ENCODE measurements at regions not wholly inside any gene's neighbourhood (a gene's known extent, or its start where the extent isn't known, plus 50 kb on each side); places are given as distances from the start of the nearest gene placed in this dataset.

GRCh38 chr14:82445810-82446570 is 912.3 kb upstream of the SEL1L start:
- no peak for DNase-seq (ENCODE audit: low read depth)

GRCh38 chr14:82447586-82447985 is 913.9 kb upstream of the SEL1L start:
- no peak for DNase-seq (ENCODE audit: low read depth)

GRCh38 chr14:82449926-82450468 is 916.3 kb upstream of the SEL1L start:
- no peak for DNase-seq (ENCODE audit: low read depth)

GRCh38 chr14:82451675-82452074 is 918.0 kb upstream of the SEL1L start:
- no peak for DNase-seq (ENCODE audit: low read depth)

- DNase-seq (ENCODE audit: low read depth) = no peak
Measured at GRCh38 chr14:82482345-82482744, 948.7 kb upstream of the SEL1L start.

GRCh38 chr14:82488473-82488872 is 954.8 kb upstream of the SEL1L start:
- DNase-seq (ENCODE audit: low read depth) = no peak

- DNase-seq (ENCODE audit: low read depth) = no peak
Measured at GRCh38 chr14:82490397-82490796, 956.7 kb upstream of the SEL1L start.

- no peak for DNase-seq (ENCODE audit: low read depth)
Measured at GRCh38 chr14:82492157-82492556, 958.5 kb upstream of the SEL1L start.

- DNase-seq (ENCODE audit: low read depth) = no peak
Measured at GRCh38 chr14:82500222-82500621, 966.6 kb upstream of the SEL1L start.

GRCh38 chr14:82501554-82501953 is 967.9 kb upstream of the SEL1L start:
- DNase-seq (ENCODE audit: low read depth) = no peak

- no peak for DNase-seq (ENCODE audit: low read depth)
Measured at GRCh38 chr14:82502043-82502442, 968.4 kb upstream of the SEL1L start.

GRCh38 chr14:82504894-82505293 is 971.2 kb upstream of the SEL1L start:
- DNase-seq (ENCODE audit: low read depth) = no peak

- no peak for DNase-seq (ENCODE audit: low read depth)
Measured at GRCh38 chr14:82510007-82510406, 976.4 kb upstream of the SEL1L start.

GRCh38 chr14:82511399-82511798 is 977.7 kb upstream of the SEL1L start:
- no peak for DNase-seq (ENCODE audit: low read depth)

- DNase-seq (ENCODE audit: low read depth) = no peak
Measured at GRCh38 chr14:82520765-82521164, 987.1 kb upstream of the SEL1L start.

GRCh38 chr14:82521191-82521590 is 987.5 kb upstream of the SEL1L start:
- DNase-seq (ENCODE audit: low read depth) = no peak

GRCh38 chr14:82528016-82528415 is 994.4 kb upstream of the SEL1L start:
- no peak for DNase-seq (ENCODE audit: low read depth)

GRCh38 chr14:82533351-82533750 is 999.7 kb upstream of the SEL1L start:
- no peak for DNase-seq (ENCODE audit: low read depth)

- no peak for DNase-seq (ENCODE audit: low read depth)
Measured at GRCh38 chr14:82536566-82536965, 1002.9 kb upstream of the SEL1L start.

- DNase-seq (ENCODE audit: low read depth) = no peak
Measured at GRCh38 chr14:82537831-82538230, 1004.2 kb upstream of the SEL1L start.

GRCh38 chr14:82546401-82546800 is 1012.7 kb upstream of the SEL1L start:
- no peak for DNase-seq (ENCODE audit: low read depth)

- DNase-seq (ENCODE audit: low read depth) = no peak
Measured at GRCh38 chr14:82549306-82549990, 1015.8 kb upstream of the SEL1L start.

- DNase-seq (ENCODE audit: low read depth) = no peak
Measured at GRCh38 chr14:82562881-82563280, 1029.2 kb upstream of the SEL1L start.
